ENCODE measurements at regions not wholly inside any gene's neighbourhood (a gene's known extent, or its start where the extent isn't known, plus 50 kb on each side); places are given as distances from the start of the nearest gene placed in this dataset.
A peak's percentile ranks its signal among the peaks of the same experiment; 100 is the strongest.

DNA sequence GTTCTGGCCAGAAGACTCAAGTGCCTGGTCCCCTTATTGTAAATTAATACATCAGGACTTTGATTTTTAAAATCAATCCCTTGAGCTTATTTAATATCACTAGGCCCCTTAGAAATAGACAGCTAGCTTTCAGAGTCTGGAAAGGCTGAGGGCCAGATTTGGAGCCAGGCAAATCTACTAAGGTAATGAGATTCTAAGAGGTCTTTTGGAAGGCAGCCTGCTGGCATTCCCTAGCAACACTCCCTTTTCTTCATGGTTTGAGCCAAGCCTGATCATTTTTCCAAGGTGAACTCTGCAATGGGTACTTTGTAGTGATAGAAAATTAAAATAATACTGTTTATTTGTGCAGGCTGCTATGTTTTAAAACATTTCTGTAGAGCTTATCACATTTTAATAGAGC, 378.5 kb downstream of the FAT4 start:
- no peak overlapping the region for H3K27ac ChIP-seq
- DNase-seq = no peak
- no peaks in the 10 kb centered on the region for H3K27me3 ChIP-seq (replicated peaks)
- H3K4me3 ChIP-seq (ENCODE audit: low read depth, low read length) = no peak overlapping the region
- H3K36me3 ChIP-seq (replicated peaks) = no peaks in the 10 kb centered on the region
- TF ChIP-seq, protein P1, sequence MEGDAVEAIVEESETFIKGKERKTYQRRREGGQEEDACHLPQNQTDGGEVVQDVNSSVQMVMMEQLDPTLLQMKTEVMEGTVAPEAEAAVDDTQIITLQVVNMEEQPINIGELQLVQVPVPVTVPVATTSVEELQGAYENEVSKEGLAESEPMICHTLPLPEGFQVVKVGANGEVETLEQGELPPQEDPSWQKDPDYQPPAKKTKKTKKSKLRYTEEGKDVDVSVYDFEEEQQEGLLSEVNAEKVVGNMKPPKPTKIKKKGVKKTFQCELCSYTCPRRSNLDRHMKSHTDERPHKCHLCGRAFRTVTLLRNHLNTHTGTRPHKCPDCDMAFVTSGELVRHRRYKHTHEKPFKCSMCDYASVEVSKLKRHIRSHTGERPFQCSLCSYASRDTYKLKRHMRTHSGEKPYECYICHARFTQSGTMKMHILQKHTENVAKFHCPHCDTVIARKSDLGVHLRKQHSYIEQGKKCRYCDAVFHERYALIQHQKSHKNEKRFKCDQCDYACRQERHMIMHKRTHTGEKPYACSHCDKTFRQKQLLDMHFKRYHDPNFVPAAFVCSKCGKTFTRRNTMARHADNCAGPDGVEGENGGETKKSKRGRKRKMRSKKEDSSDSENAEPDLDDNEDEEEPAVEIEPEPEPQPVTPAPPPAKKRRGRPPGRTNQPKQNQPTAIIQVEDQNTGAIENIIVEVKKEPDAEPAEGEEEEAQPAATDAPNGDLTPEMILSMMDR (IDR thresholded peaks at IDR 0.05; ENCODE audit: low read depth, low read length, missing control alignments) = no peak
- in situ Hi-C loops (cut with HindIII; ENCODE audit: low pct_ligation_motif_present, low sequenced_read_pairs) = no loop called here

DNA sequence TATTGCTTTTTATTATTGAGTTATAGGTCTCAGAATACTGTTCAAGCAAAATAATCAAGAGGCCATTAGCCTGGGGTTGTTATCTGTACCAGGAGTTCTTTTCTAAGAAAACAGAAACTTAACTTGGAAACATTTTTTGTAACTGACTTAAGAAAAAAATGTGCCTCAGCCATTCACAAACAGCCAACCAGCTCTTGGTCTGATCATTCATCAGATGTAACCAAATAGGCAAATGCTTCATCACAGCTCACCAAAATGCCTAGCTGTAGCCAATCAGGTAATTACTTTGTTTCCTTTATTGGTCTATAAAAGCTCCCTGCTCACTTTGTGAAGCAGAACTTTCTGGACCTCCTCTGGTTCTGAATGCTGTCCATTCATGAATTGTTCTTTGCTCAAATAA, 387.7 kb downstream of the FAT4 start:
- no peaks in the 10 kb centered on the region for H3K36me3 ChIP-seq (replicated peaks)
- no peak overlapping the region for H3K4me3 ChIP-seq (ENCODE audit: low read depth, low read length)
- no peak overlapping the region for H3K27ac ChIP-seq
- in situ Hi-C loops (cut with HindIII; ENCODE audit: low pct_ligation_motif_present, low sequenced_read_pairs) = no loop called here
- no peaks in the 10 kb centered on the region for H3K27me3 ChIP-seq (replicated peaks)
- peak; percentile 14 for DNase-seq
- TF ChIP-seq, protein P1 (IDR thresholded peaks at IDR 0.05; ENCODE audit: low read depth, low read length, missing control alignments) = no peak

DNA sequence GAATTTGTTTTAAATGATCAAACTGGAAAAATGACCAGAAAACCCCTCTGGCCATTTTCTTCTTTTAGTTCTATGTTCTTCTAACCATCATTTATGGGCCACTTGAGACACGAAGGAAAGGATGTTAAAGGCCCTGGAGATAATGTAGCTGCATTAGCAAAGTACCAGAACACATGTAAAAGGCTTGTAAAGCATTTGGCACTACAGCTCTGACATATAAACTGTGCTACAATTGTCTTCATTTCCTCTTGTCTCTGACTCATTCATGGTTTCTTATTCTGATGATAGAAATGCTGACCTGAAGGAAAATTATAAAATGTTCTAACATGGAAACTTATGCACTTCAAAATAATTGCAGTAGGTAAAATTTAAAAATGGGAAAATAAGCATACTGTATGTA, 388.7 kb downstream of the FAT4 start:
- no peak overlapping the region for H3K4me3 ChIP-seq (ENCODE audit: low read depth, low read length)
- no peak for DNase-seq
- no peaks in the 10 kb centered on the region for H3K36me3 ChIP-seq (replicated peaks)
- no peaks in the 10 kb centered on the region for H3K27me3 ChIP-seq (replicated peaks)
- in situ Hi-C loops (cut with HindIII; ENCODE audit: low pct_ligation_motif_present, low sequenced_read_pairs) = no loop called here
- no peak overlapping the region for H3K27ac ChIP-seq
- TF ChIP-seq, protein P1 (IDR thresholded peaks at IDR 0.05; ENCODE audit: low read depth, low read length, missing control alignments) = no peak

DNA sequence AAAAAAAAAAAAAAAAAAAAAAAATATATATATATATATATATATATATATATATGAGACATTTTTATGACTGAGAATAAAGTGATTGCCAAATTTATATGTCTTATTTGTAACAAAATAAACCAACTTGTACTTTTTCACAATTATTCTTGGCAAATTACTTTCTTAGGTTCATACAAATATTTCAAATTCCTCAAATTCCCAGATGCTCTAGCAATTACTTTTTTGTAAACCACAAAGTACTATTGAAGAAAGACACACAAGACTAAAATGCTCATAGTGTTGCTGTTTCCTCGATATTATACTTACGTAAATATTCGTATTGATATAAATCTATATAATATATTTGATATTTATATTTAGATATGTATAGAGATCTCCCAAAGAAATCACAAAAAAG, 390.0 kb downstream of the FAT4 start:
- H3K4me3 ChIP-seq (ENCODE audit: low read depth, low read length) = no peak overlapping the region
- DNase-seq = no peak
- H3K27me3 ChIP-seq (replicated peaks) = no peaks in the 10 kb centered on the region
- in situ Hi-C loops (cut with HindIII; ENCODE audit: low pct_ligation_motif_present, low sequenced_read_pairs) = no loop called here
- H3K36me3 ChIP-seq (replicated peaks) = no peaks in the 10 kb centered on the region
- TF ChIP-seq, protein P1 (IDR thresholded peaks at IDR 0.05; ENCODE audit: low read depth, low read length, missing control alignments) = no peak
- no peak overlapping the region for H3K27ac ChIP-seq

- in situ Hi-C loops (cut with HindIII; ENCODE audit: low pct_ligation_motif_present, low sequenced_read_pairs) = no loop called here
- no peak for DNase-seq
Measured at GRCh38 chr4:125705681-125706080, 390.9 kb downstream of the FAT4 start.

DNA sequence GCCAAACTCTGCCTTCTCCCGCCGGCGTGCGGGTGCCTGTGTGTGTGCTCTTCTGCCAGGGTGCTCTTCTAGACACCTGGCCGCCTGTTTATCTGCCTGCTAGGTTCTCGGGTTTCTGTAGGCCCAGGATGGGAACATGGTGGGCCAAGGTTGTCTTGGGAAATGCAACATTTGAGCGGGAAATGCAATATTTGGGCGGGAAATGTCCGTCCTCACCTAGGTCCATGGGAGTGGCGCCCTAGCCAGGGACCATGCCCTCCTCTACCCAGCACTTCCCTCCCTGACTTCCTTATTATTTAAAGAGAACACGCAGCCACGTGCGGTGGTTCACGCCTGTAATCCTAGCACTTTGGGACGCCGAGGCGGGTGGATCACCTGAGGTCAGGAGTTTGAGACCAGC, 392.6 kb downstream of the FAT4 start:
- no peaks in the 10 kb centered on the region for H3K36me3 ChIP-seq (replicated peaks)
- no peak for DNase-seq
- TF ChIP-seq, protein P1 (IDR thresholded peaks at IDR 0.05; ENCODE audit: low read depth, low read length, missing control alignments) = no peak
- no peaks in the 10 kb centered on the region for H3K27me3 ChIP-seq (replicated peaks)
- H3K27ac ChIP-seq = no peak overlapping the region
- in situ Hi-C loops (cut with HindIII; ENCODE audit: low pct_ligation_motif_present, low sequenced_read_pairs) = no loop called here
- no peak overlapping the region for H3K4me3 ChIP-seq (ENCODE audit: low read depth, low read length)

More at GRCh38 chr4:125705681-125706080, 390.9 kb downstream of the FAT4 start:
- no peak overlapping the region for H3K4me3 ChIP-seq (ENCODE audit: low read depth, low read length)
- H3K27me3 ChIP-seq (replicated peaks) = no peaks in the 10 kb centered on the region
- TF ChIP-seq, protein P1 (IDR thresholded peaks at IDR 0.05; ENCODE audit: low read depth, low read length, missing control alignments) = no peak
- no peak overlapping the region for H3K27ac ChIP-seq
- H3K36me3 ChIP-seq (replicated peaks) = no peaks in the 10 kb centered on the region
